ENCODE measurements at regions not wholly inside any gene's neighbourhood (a gene's known extent, or its start where the extent isn't known, plus 50 kb on each side); places are given as distances from the start of the nearest gene placed in this dataset.

GRCh38 chr9:11709567-11709966 lies 983.6 kb upstream of the TYRP1 start:
- no peak for TF ChIP-seq CTCF (IDR thresholded peaks at IDR 0.05)

GRCh38 chr9:11713077-11713476 lies 980.1 kb upstream of the TYRP1 start:
- no peak for TF ChIP-seq CTCF (IDR thresholded peaks at IDR 0.05)

GRCh38 chr9:11722957-11723356 lies 970.2 kb upstream of the TYRP1 start:
- TF ChIP-seq CTCF (IDR thresholded peaks at IDR 0.05): no peak

- TF ChIP-seq CTCF (IDR thresholded peaks at IDR 0.05): no peak
Measured at GRCh38 chr9:11726659-11727058, 966.5 kb upstream of the TYRP1 start.

- no peak for TF ChIP-seq CTCF (IDR thresholded peaks at IDR 0.05)
Measured at GRCh38 chr9:11735391-11735790, 957.8 kb upstream of the TYRP1 start.

GRCh38 chr9:11742471-11742870 lies 950.7 kb upstream of the TYRP1 start:
- no peak for TF ChIP-seq CTCF (IDR thresholded peaks at IDR 0.05)

- TF ChIP-seq CTCF (IDR thresholded peaks at IDR 0.05): no peak
Measured at GRCh38 chr9:11743356-11743755, 949.8 kb upstream of the TYRP1 start.

GRCh38 chr9:11749396-11749795 lies 943.8 kb upstream of the TYRP1 start:
- TF ChIP-seq CTCF (IDR thresholded peaks at IDR 0.05): no peak
